GM19463 (cell line): ENCODE measurements at regions not wholly inside any gene's neighbourhood (a gene's known extent, or its start where the extent isn't known, plus 50 kb on each side); places are given as distances from the start of the nearest gene placed in this dataset.

Experiments used
- ATAC-seq: cut with Tn5 transposase; IDR thresholded peaks from one replicate; pipeline ENCODE4 v1.9.1; 2021; ENCODE audit warnings: mild to moderate bottlenecking, moderate library complexity; ENCODE audit not compliant: unreplicated experiment

- ATAC-seq: no peak
These were observed 200.5 kb upstream of the E2F8 start for GRCh38 chr11:19441288-19441687.

- ATAC-seq: no peak
These were observed 197.0 kb upstream of the E2F8 start for GRCh38 chr11:19437760-19438159.

GRCh38 chr11:19436932-19437331 lies 196.2 kb upstream of the E2F8 start:
- ATAC-seq: peak; percentile 25

GRCh38 chr11:19435306-19435989 lies 194.7 kb upstream of the E2F8 start:
- no peak for ATAC-seq

GRCh38 chr11:19433791-19434190 lies 193.0 kb upstream of the E2F8 start:
- no peak for ATAC-seq

GRCh38 chr11:19433367-19433766 lies 192.6 kb upstream of the E2F8 start:
- peak; percentile 47 for ATAC-seq

- ATAC-seq: peak; percentile 37
These were observed 191.8 kb upstream of the E2F8 start for GRCh38 chr11:19432370-19433061.

GRCh38 chr11:19430754-19431398 lies 190.1 kb upstream of the E2F8 start:
- no peak for ATAC-seq

- ATAC-seq: no peak
These were observed 189.6 kb upstream of the E2F8 start for GRCh38 chr11:19430346-19430745.

GRCh38 chr11:19429108-19429760 lies 188.5 kb upstream of the E2F8 start:
- no peak for ATAC-seq

- no peak for ATAC-seq
These were observed 187.7 kb upstream of the E2F8 start for GRCh38 chr11:19428206-19429002.

- no peak for ATAC-seq
These were observed 186.1 kb upstream of the E2F8 start for GRCh38 chr11:19426756-19427403.

GRCh38 chr11:19426011-19426755 lies 185.4 kb upstream of the E2F8 start:
- ATAC-seq: no peak

- ATAC-seq: no peak
These were observed 181.5 kb upstream of the E2F8 start for GRCh38 chr11:19422276-19422675.

- no peak for ATAC-seq
These were observed 180.3 kb upstream of the E2F8 start for GRCh38 chr11:19420868-19421533.

- ATAC-seq: no peak
These were observed 179.1 kb upstream of the E2F8 start for GRCh38 chr11:19419808-19420207.

GRCh38 chr11:19419021-19419750 lies 178.4 kb upstream of the E2F8 start:
- no peak for ATAC-seq

GRCh38 chr11:19418221-19418620 lies 177.5 kb upstream of the E2F8 start:
- ATAC-seq: no peak
